Osteocyte (in vitro differentiated cells): ENCODE measurements at regions not wholly inside any gene's neighbourhood (a gene's known extent, or its start where the extent isn't known, plus 50 kb on each side); places are given as distances from the start of the nearest gene placed in this dataset.

Experiments used
- DNase-seq: peaks from one replicate; pipeline ENCODE4 v3.0.0; 2021; ENCODE audit warnings: mixed read lengths; ENCODE audit not compliant: unreplicated experiment; ENCODE audit errors: extremely low spot score
- H3K27ac Mint-ChIP-seq: one replicate; pipeline ENCODE4 v1.8.0; 2021; ENCODE audit warnings: mild to moderate bottlenecking, mixed read lengths; ENCODE audit not compliant: unreplicated experiment
- H3K27me3 Mint-ChIP-seq: one replicate; pipeline ENCODE4 v1.8.0; 2021; ENCODE audit warnings: mixed read lengths; ENCODE audit not compliant: unreplicated experiment
- H3K36me3 Mint-ChIP-seq: one replicate; pipeline ENCODE4 v1.8.0; 2021; ENCODE audit warnings: mixed read lengths; ENCODE audit not compliant: unreplicated experiment
- H3K4me1 Mint-ChIP-seq: one replicate; pipeline ENCODE4 v1.8.0; 2021; ENCODE audit warnings: mixed read lengths; ENCODE audit not compliant: unreplicated experiment
- H3K4me3 Mint-ChIP-seq: one replicate; pipeline ENCODE4 v1.8.0; 2021; ENCODE audit warnings: mild to moderate bottlenecking, moderate library complexity, mixed read lengths; ENCODE audit not compliant: unreplicated experiment
- H3K9me3 Mint-ChIP-seq: one replicate; pipeline ENCODE4 v1.8.0; 2021; ENCODE audit warnings: mixed read lengths; ENCODE audit not compliant: unreplicated experiment
- TF ChIP-seq, protein P1 (sequence below): fragments of 200-600 bp; sonication (generic); IDR thresholded peaks from 2 replicates; pipeline ENCODE4 v1.5.0; 2021; ENCODE audit warnings: antibody characterized with exemption, mild to moderate bottlenecking, moderate library complexity

DNA sequence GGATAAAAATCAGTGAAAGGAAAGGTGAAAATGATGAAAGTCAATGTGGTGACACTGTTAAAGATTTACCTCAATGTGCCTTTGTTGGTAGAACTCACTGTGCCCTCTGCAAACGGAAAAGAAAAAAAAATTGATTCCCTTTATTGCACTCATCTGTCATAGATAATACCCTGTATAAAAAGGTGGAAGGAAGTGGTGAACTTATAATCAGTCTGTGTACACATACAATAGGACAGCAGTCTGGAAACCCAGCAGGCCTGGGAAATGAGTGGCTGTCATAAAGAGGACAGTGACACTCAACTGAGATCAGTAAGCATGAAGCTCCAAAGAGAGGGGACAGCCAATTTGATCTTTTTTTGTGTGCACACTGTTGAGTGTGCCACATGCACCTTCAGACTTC, 364.7 kb downstream of the NOVA1 start:
- H3K36me3 Mint-ChIP-seq = no peaks in the 10 kb centered on the region
- no peak for DNase-seq
- H3K27me3 Mint-ChIP-seq = no peaks in the 10 kb centered on the region
- TF ChIP-seq, protein P1, sequence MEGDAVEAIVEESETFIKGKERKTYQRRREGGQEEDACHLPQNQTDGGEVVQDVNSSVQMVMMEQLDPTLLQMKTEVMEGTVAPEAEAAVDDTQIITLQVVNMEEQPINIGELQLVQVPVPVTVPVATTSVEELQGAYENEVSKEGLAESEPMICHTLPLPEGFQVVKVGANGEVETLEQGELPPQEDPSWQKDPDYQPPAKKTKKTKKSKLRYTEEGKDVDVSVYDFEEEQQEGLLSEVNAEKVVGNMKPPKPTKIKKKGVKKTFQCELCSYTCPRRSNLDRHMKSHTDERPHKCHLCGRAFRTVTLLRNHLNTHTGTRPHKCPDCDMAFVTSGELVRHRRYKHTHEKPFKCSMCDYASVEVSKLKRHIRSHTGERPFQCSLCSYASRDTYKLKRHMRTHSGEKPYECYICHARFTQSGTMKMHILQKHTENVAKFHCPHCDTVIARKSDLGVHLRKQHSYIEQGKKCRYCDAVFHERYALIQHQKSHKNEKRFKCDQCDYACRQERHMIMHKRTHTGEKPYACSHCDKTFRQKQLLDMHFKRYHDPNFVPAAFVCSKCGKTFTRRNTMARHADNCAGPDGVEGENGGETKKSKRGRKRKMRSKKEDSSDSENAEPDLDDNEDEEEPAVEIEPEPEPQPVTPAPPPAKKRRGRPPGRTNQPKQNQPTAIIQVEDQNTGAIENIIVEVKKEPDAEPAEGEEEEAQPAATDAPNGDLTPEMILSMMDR = no peak
- H3K27ac Mint-ChIP-seq = no peak overlapping the region
- H3K9me3 Mint-ChIP-seq = no peaks in the 10 kb centered on the region
- H3K4me3 Mint-ChIP-seq = no peak overlapping the region
- H3K4me1 Mint-ChIP-seq = no peaks in the 10 kb centered on the region

DNA sequence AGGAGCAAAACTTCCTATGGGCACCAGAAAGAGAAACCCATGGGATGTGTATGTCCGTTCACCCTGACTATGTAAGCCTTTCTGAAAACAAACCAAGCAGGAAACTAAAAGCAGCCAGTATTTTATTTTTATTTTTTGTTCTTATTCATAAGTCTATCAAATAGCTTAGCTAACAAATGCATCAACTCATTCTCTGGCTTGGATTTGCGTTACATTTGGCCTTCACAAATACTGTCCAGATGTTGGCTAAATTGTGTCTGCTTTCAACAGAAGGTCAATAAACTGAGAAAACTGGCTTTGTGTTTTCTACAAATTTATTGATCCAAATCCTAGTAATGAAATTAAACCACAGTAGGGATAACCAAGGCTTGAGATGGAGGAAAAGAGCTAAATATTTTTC, 379.0 kb downstream of the NOVA1 start:
- TF ChIP-seq, protein P1 = no peak
- H3K36me3 Mint-ChIP-seq = no peaks in the 10 kb centered on the region
- H3K4me3 Mint-ChIP-seq = no peak overlapping the region
- H3K27ac Mint-ChIP-seq = no peak overlapping the region
- H3K9me3 Mint-ChIP-seq = peaks cover 5% of the 10 kb centered on the region
- H3K27me3 Mint-ChIP-seq = peaks cover 3% of the 10 kb centered on the region
- no peaks in the 10 kb centered on the region for H3K4me1 Mint-ChIP-seq
- no peak for DNase-seq

GRCh38 chr14:26217778-26218177, 380.1 kb downstream of the NOVA1 start:
- Mint-ChIP-seq H3K27me3 (peaks cover 3% of the 10 kb centered on the region), H3K4me3 (no peak overlapping the region), H3K36me3 (no peaks in the 10 kb centered on the region), H3K4me1 (no peaks in the 10 kb centered on the region), H3K27ac (no peak overlapping the region), H3K9me3 (peaks cover 2% of the 10 kb centered on the region)
- TF ChIP-seq, protein P1 = no peak
- no peak for DNase-seq

GRCh38 chr14:26216786-26217185, 381.0 kb downstream of the NOVA1 start:
- no peak overlapping the region for H3K27ac Mint-ChIP-seq
- TF ChIP-seq, protein P1 = no peak

GRCh38 chr14:26213846-26214575, 383.8 kb downstream of the NOVA1 start:
- TF ChIP-seq, protein P1 = no peak
- peaks cover 4% of the 10 kb centered on the region for H3K9me3 Mint-ChIP-seq
- no peaks in the 10 kb centered on the region for H3K36me3 Mint-ChIP-seq
- DNase-seq = no peak
- H3K4me3 Mint-ChIP-seq = no peak overlapping the region
- H3K4me1 Mint-ChIP-seq = no peaks in the 10 kb centered on the region
- no peak overlapping the region for H3K27ac Mint-ChIP-seq
- no peaks in the 10 kb centered on the region for H3K27me3 Mint-ChIP-seq

More at GRCh38 chr14:26216786-26217185, 381.0 kb downstream of the NOVA1 start:
- DNase-seq = no peak
- Mint-ChIP-seq H3K4me3 (no peak overlapping the region), H3K27me3 (peaks cover 3% of the 10 kb centered on the region), H3K4me1 (no peaks in the 10 kb centered on the region), H3K9me3 (peaks cover 4% of the 10 kb centered on the region), H3K36me3 (no peaks in the 10 kb centered on the region)
